Prostate gland (tissue), 2 donors: ENCODE measurements at regions not wholly inside any gene's neighbourhood (a gene's known extent, or its start where the extent isn't known, plus 50 kb on each side); places are given as distances from the start of the nearest gene placed in this dataset.

Experiments
- CTCF ChIP-seq, 4 experiments: fragments of 200-600 bp in 2 of 4; fragments of 450-650 bp in 2 of 4; sonication (generic) in 2 of 4; IDR thresholded peaks; 1 replicate in 3 of 4; 2 replicates in 1 of 4; pipeline ENCODE4 v1.5.1; 2016 to 2019; ENCODE audit warnings: antibody characterized with exemption in 4 of 4, mild to moderate bottlenecking in 2 of 4, moderate library complexity in 2 of 4
- POLR2A ChIP-seq: fragments of 450-650 bp; IDR thresholded peaks from one replicate; pipeline ENCODE4 v1.6.1; 2016; ENCODE audit warnings: antibody characterized with exemption, mild to moderate bottlenecking
- POLR2AphosphoS5 ChIP-seq: sonication (generic); formaldehyde crosslinking; IDR thresholded peaks from one replicate; pipeline ENCODE4 v1.6.1; 2017; ENCODE audit warnings: antibody characterized with exemption

- TF ChIP-seq CTCF (IDR thresholded peaks at IDR 0.05), result no peak
- TF ChIP-seq POLR2A, result no peak
- TF ChIP-seq POLR2AphosphoS5, result no peak
Measured at GRCh38 chr21:27058673-27059605, 92.1 kb upstream of the ADAMTS5 start.
